ENCODE measurements at regions not wholly inside any gene's neighbourhood (a gene's known extent, or its start where the extent isn't known, plus 50 kb on each side); places are given as distances from the start of the nearest gene placed in this dataset.
"Not testable (repeated sequence)": the region's sequence is repeated elsewhere in the genome, so short reads cannot be mapped to it uniquely, and the experiment has no call there.

GRCh38 chr10:7108141-7108540 is 302.7 kb downstream of the SFMBT2 start:
- no peak for DNase-seq (ENCODE audit: low spot score)

GRCh38 chr10:7107285-7107684 is 303.5 kb downstream of the SFMBT2 start:
- DNase-seq (ENCODE audit: low spot score) = peak; percentile 21

GRCh38 chr10:7104379-7104778 is 306.5 kb downstream of the SFMBT2 start:
- not testable (repeated sequence) for DNase-seq (ENCODE audit: low spot score)

- DNase-seq (ENCODE audit: low spot score) = no peak
Measured at GRCh38 chr10:7102557-7103349, 308.1 kb downstream of the SFMBT2 start.

- DNase-seq (ENCODE audit: low spot score) = no peak
Measured at GRCh38 chr10:7102084-7102483, 308.8 kb downstream of the SFMBT2 start.

- DNase-seq (ENCODE audit: low spot score) = no peak
Measured at GRCh38 chr10:7101451-7101850, 309.4 kb downstream of the SFMBT2 start.

GRCh38 chr10:7100032-7100702 is 310.7 kb downstream of the SFMBT2 start:
- DNase-seq (ENCODE audit: low spot score) = no peak

GRCh38 chr10:7098160-7098762 is 312.6 kb downstream of the SFMBT2 start:
- DNase-seq (ENCODE audit: low spot score) = no peak

- no peak for DNase-seq (ENCODE audit: low spot score)
Measured at GRCh38 chr10:7094781-7095180, 316.1 kb downstream of the SFMBT2 start.

- no peak for DNase-seq (ENCODE audit: low spot score)
Measured at GRCh38 chr10:7093368-7093767, 317.5 kb downstream of the SFMBT2 start.

- no peak for DNase-seq (ENCODE audit: low spot score)
Measured at GRCh38 chr10:7092603-7093002, 318.2 kb downstream of the SFMBT2 start.

GRCh38 chr10:7090529-7090928 is 320.3 kb downstream of the SFMBT2 start:
- DNase-seq (ENCODE audit: low spot score) = no peak

GRCh38 chr10:7085913-7086589 is 324.8 kb downstream of the SFMBT2 start:
- DNase-seq (ENCODE audit: low spot score) = no peak

- no peak for DNase-seq (ENCODE audit: low spot score)
Measured at GRCh38 chr10:7085147-7085912, 325.5 kb downstream of the SFMBT2 start.

GRCh38 chr10:7084280-7085005 is 326.4 kb downstream of the SFMBT2 start:
- DNase-seq (ENCODE audit: low spot score) = no peak

GRCh38 chr10:7082967-7083366 is 327.9 kb downstream of the SFMBT2 start:
- DNase-seq (ENCODE audit: low spot score) = no peak

GRCh38 chr10:7077880-7078279 is 333.0 kb downstream of the SFMBT2 start:
- DNase-seq (ENCODE audit: low spot score) = no peak

- DNase-seq (ENCODE audit: low spot score) = no peak
Measured at GRCh38 chr10:7075851-7076250, 335.0 kb downstream of the SFMBT2 start.

- no peak for DNase-seq (ENCODE audit: low spot score)
Measured at GRCh38 chr10:7075110-7075509, 335.7 kb downstream of the SFMBT2 start.

- no peak for DNase-seq (ENCODE audit: low spot score)
Measured at GRCh38 chr10:7071421-7071820, 339.4 kb downstream of the SFMBT2 start.

- DNase-seq (ENCODE audit: low spot score) = no peak
Measured at GRCh38 chr10:7070950-7071349, 339.9 kb downstream of the SFMBT2 start.
